ENCODE measurements at regions not wholly inside any gene's neighbourhood (a gene's known extent, or its start where the extent isn't known, plus 50 kb on each side); places are given as distances from the start of the nearest gene placed in this dataset.

DNA sequence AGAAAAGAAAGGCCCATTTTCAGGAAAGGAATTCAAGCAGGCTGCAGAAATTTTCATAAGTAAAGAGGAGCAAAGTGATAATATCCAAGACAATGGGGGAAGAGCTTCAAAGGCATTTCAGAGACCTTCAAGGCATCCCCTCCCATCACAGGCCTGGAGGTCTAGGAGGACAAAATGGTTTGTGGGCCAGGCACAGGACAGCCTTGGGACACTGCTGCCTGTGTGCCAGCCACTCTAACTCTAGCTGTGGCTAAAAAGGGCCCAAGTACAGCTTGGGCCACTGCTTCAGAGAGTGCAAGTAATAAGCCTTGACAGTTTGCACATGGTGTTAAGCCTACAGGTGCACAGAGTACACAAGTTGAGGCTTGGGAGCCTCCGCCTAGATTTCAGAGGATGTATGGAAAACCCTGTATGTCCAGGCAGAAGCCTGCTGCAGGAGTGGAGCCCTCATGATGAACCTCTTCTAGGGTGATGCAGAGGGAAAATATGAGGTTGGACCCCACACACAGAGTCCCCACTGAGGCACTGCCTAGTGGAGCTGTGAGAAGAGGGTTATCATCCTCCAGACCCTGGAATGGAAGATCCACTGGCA is 51.8 kb upstream of the ZSWIM5 start:
- TF ChIP-seq, protein P1, sequence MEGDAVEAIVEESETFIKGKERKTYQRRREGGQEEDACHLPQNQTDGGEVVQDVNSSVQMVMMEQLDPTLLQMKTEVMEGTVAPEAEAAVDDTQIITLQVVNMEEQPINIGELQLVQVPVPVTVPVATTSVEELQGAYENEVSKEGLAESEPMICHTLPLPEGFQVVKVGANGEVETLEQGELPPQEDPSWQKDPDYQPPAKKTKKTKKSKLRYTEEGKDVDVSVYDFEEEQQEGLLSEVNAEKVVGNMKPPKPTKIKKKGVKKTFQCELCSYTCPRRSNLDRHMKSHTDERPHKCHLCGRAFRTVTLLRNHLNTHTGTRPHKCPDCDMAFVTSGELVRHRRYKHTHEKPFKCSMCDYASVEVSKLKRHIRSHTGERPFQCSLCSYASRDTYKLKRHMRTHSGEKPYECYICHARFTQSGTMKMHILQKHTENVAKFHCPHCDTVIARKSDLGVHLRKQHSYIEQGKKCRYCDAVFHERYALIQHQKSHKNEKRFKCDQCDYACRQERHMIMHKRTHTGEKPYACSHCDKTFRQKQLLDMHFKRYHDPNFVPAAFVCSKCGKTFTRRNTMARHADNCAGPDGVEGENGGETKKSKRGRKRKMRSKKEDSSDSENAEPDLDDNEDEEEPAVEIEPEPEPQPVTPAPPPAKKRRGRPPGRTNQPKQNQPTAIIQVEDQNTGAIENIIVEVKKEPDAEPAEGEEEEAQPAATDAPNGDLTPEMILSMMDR (IDR thresholded peaks at IDR 0.05): no peak
- 88 to 100% (median 98%) methylated on average over 1 of the region's 1 CpG for WGBS, 3 donors
- Histone ChIP-seq H3K27me3 (ENCODE audit: insufficient read depth in 3 of 3, low read length in 2 of 3) (peaks cover 0 to 5% (median 0%) of the 10 kb centered on the region in 3 donors), H3K9me3 (no peaks in the 10 kb centered on the region), H3K4me3 (no peak overlapping the region), H3K36me3 (ENCODE audit: insufficient read depth in 1 of 2, low read depth in 1 of 2) (no peaks in the 10 kb centered on the region), H3K27ac (no peak overlapping the region), H3K4me1 (no peaks in the 10 kb centered on the region)
- intact Hi-C loops (cut with DNase I): no loop called here
- ATAC-seq (no peak), DNase-seq (no peak)

GRCh38 chr1:45259053-45259452 is 52.6 kb upstream of the ZSWIM5 start:
- TF ChIP-seq, protein P1 (IDR thresholded peaks at IDR 0.05): no peak
- H3K36me3 ChIP-seq (ENCODE audit: insufficient read depth in 1 of 2, low read depth in 1 of 2): no peaks in the 10 kb centered on the region
- peaks cover 0 to 5% (median 0%) of the 10 kb centered on the region in 3 donors for H3K27me3 ChIP-seq (ENCODE audit: insufficient read depth in 3 of 3, low read length in 2 of 3)
- 87 to 93% (median 88%) methylated on average over 4 of the region's 4 CpGs for WGBS, 3 donors
- no peaks in the 10 kb centered on the region for H3K9me3 ChIP-seq
- H3K4me1 ChIP-seq: no peaks in the 10 kb centered on the region
- DNase-seq: no peak
- H3K4me3 ChIP-seq: no peak overlapping the region
- intact Hi-C loops (cut with DNase I): no loop called here
- ATAC-seq: no peak
- no peak overlapping the region for H3K27ac ChIP-seq

GRCh38 chr1:45260244-45260643 is 53.8 kb upstream of the ZSWIM5 start:
- TF ChIP-seq, protein P1 (IDR thresholded peaks at IDR 0.05): no peak
- H3K4me3 ChIP-seq: no peak overlapping the region
- H3K9me3 ChIP-seq: no peaks in the 10 kb centered on the region
- ATAC-seq (no peak), DNase-seq (no peak)
- H3K27ac ChIP-seq: no peak overlapping the region
- intact Hi-C loops (cut with DNase I): no loop called here
- peaks cover 0 to 5% (median 0%) of the 10 kb centered on the region in 3 donors for H3K27me3 ChIP-seq (ENCODE audit: insufficient read depth in 3 of 3, low read length in 2 of 3)
- no peaks in the 10 kb centered on the region for H3K36me3 ChIP-seq (ENCODE audit: insufficient read depth in 1 of 2, low read depth in 1 of 2)
- no peaks in the 10 kb centered on the region for H3K4me1 ChIP-seq
- WGBS, 3 donors: 75 to 84% (median 76%) methylated on average over 2 of the region's 2 CpGs

- Histone ChIP-seq H3K4me1 (peaks cover 11% of the 10 kb centered on the region), H3K4me3 (no peak overlapping the region), H3K27ac (no peak overlapping the region), H3K27me3 (ENCODE audit: insufficient read depth in 3 of 3, low read length in 2 of 3) (no peaks in the 10 kb centered on the region), H3K36me3 (ENCODE audit: insufficient read depth in 1 of 2, low read depth in 1 of 2) (no peaks in the 10 kb centered on the region), H3K9me3 (no peaks in the 10 kb centered on the region)
- TF ChIP-seq, protein P1 (IDR thresholded peaks at IDR 0.05): no peak
- intact Hi-C loops (cut with DNase I): no loop called here
- no peak for DNase-seq
- ATAC-seq: no peak
- WGBS, 3 donors: 75 to 79% (median 78%) methylated on average over 4 of the region's 4 CpGs
These were observed 56.7 kb upstream of the ZSWIM5 start for GRCh38 chr1:45263132-45263531.

DNA sequence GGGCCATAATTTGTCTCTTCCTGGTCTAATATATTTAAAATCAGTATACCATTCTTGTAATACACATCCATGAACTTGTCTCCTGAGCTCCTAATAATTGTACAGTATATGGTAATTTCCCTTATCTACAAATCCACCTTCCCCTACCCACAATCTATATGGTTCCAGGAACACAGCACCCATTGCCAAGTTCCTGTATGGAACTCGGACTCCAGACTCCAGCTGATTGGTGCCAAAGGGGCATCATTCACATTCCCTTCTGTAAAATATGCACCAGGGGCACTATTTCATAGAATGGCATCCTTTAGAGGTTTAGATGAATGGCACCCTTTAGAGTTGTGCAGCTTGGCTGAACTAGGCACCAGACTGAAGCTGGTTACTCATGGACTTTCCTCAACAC is 58.8 kb upstream of the ZSWIM5 start:
- H3K27ac ChIP-seq: no peak overlapping the region
- peaks cover 11% of the 10 kb centered on the region for H3K4me1 ChIP-seq
- H3K36me3 ChIP-seq (ENCODE audit: insufficient read depth in 1 of 2, low read depth in 1 of 2): no peaks in the 10 kb centered on the region
- TF ChIP-seq, protein P1 (IDR thresholded peaks at IDR 0.05): no peak
- no peak overlapping the region for H3K4me3 ChIP-seq
- no peaks in the 10 kb centered on the region for H3K27me3 ChIP-seq (ENCODE audit: insufficient read depth in 3 of 3, low read length in 2 of 3)
- intact Hi-C loops (cut with DNase I): no loop called here
- ATAC-seq: no peak
- 57 to 75% (median 61%) methylated on average over 1 of the region's 1 CpG for WGBS, 3 donors
- no peak for DNase-seq
- no peaks in the 10 kb centered on the region for H3K9me3 ChIP-seq
